Testis (tissue), 2 donors: ENCODE measurements at regions not wholly inside any gene's neighbourhood (a gene's known extent, or its start where the extent isn't known, plus 50 kb on each side); places are given as distances from the start of the nearest gene placed in this dataset.

ENCODE experiments used
- DNase-seq: peaks from one replicate; pipeline ENCODE4 v3.0.0-alpha.2; 2019
- H3K27ac ChIP-seq, 2 donors: fragments of 200-600 bp; sonication (generic); one replicate each; pipeline ENCODE4 v1.5.1; 2019
- H3K27me3 ChIP-seq: fragments of 200-600 bp; sonication (generic); one replicate; pipeline ENCODE4 v1.5.1; 2019
- H3K36me3 ChIP-seq: fragments of 200-600 bp; sonication (generic); one replicate; pipeline ENCODE4 v1.5.1; 2017; ENCODE audit warnings: low read depth; ENCODE audit errors: missing control alignments
- H3K4me1 ChIP-seq: fragments of 200-600 bp; sonication (generic); one replicate; pipeline ENCODE4 v1.5.1; 2019
- H3K4me3 ChIP-seq, 2 donors: fragments of 200-600 bp; sonication (generic); one replicate each; pipeline ENCODE4 v1.5.1; 2017 to 2019
- H3K9me3 ChIP-seq: fragments of 200-600 bp; sonication (generic); one replicate; pipeline ENCODE4 v1.5.1; 2017
- POLR2A ChIP-seq: fragments of 450-650 bp; IDR thresholded peaks from one replicate; pipeline ENCODE4 v1.6.1; 2017; ENCODE audit warnings: antibody characterized with exemption, mild to moderate bottlenecking, moderate library complexity
- WGBS, 2 donors: methylation state at CpG; one replicate each; pipeline ENCODE4 v1.1.5; 2018; 5-methylcytosine and 5-hydroxymethylcytosine counted together
- intact Hi-C: fragments of 100-400 bp; cut with DNase I; formaldehyde crosslinking; loops from one replicate; pipeline ENCODE4 v1.15.1; 2023; ENCODE audit warnings: low total_unique reads
- TF ChIP-seq, protein P1 (sequence below), 3 experiments: fragments of 450-650 bp in 2 of 3; fragments of 200-600 bp in 1 of 3; sonication (generic) in 1 of 3; IDR thresholded peaks; one replicate each; pipeline ENCODE4 v1.5.1; 2016 to 2019; ENCODE audit warnings: antibody characterized with exemption in 3 of 3, mild to moderate bottlenecking in 2 of 3, moderate library complexity in 1 of 3

DNA sequence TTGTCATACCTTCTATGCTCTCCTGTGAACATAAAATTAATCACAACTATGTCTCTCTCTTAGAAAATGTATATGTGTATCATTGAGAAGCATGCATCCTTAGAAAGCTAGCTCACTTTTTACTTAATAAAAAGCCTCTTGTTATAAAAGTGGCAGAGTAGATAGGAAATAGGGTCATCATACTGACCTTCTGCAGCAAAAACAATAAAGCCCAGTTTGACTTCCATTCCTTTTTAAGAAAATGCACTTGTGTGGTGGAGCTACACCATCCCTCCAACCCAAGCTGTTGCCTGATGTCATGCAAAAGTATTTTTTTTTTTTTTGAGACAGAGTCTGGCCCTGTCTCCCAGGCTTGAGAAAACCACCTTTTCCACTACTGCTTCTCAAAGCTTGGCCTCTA, 393.3 kb downstream of the LIG4 start:
- Histone ChIP-seq H3K27me3 (no peaks in the 10 kb centered on the region), H3K4me1 (no peaks in the 10 kb centered on the region), H3K4me3 (no peak overlapping the region), H3K36me3 (no peaks in the 10 kb centered on the region), H3K27ac (no peak overlapping the region), H3K9me3 (no peaks in the 10 kb centered on the region)
- no peak for TF ChIP-seq POLR2A
- TF ChIP-seq, protein P1, sequence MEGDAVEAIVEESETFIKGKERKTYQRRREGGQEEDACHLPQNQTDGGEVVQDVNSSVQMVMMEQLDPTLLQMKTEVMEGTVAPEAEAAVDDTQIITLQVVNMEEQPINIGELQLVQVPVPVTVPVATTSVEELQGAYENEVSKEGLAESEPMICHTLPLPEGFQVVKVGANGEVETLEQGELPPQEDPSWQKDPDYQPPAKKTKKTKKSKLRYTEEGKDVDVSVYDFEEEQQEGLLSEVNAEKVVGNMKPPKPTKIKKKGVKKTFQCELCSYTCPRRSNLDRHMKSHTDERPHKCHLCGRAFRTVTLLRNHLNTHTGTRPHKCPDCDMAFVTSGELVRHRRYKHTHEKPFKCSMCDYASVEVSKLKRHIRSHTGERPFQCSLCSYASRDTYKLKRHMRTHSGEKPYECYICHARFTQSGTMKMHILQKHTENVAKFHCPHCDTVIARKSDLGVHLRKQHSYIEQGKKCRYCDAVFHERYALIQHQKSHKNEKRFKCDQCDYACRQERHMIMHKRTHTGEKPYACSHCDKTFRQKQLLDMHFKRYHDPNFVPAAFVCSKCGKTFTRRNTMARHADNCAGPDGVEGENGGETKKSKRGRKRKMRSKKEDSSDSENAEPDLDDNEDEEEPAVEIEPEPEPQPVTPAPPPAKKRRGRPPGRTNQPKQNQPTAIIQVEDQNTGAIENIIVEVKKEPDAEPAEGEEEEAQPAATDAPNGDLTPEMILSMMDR (IDR thresholded peaks at IDR 0.05) = no peak
- intact Hi-C loops = no loop called here
- no peak for DNase-seq

DNA sequence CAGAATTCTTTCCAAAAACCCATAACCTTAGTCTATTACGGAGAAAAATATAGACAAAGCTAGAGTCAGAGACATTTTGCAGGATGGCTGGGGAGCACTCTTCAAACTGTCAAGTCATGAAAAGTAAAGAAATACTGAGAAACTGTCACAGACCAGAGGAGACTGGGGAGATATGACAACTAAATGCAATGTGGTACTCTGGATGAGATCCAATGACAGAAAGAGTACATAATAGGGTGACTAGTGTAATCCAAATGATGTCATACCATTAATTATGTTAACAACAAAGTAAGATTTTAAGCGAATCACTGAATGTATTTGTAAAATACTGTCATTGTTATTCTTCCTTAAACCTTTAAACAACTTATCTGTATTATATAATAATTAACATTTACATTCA, 393.8 kb downstream of the LIG4 start:
- H3K27ac ChIP-seq = no peak overlapping the region
- no peaks in the 10 kb centered on the region for H3K27me3 ChIP-seq
- TF ChIP-seq, protein P1 (IDR thresholded peaks at IDR 0.05) = no peak
- TF ChIP-seq POLR2A = no peak
- DNase-seq = no peak
- H3K36me3 ChIP-seq = no peaks in the 10 kb centered on the region
- intact Hi-C loops = no loop called here
- H3K4me3 ChIP-seq = no peak overlapping the region
- no peaks in the 10 kb centered on the region for H3K4me1 ChIP-seq
- 87 to 94% methylated on average over 2 of the region's 2 CpGs for WGBS, 2 donors
- no peaks in the 10 kb centered on the region for H3K9me3 ChIP-seq

DNA sequence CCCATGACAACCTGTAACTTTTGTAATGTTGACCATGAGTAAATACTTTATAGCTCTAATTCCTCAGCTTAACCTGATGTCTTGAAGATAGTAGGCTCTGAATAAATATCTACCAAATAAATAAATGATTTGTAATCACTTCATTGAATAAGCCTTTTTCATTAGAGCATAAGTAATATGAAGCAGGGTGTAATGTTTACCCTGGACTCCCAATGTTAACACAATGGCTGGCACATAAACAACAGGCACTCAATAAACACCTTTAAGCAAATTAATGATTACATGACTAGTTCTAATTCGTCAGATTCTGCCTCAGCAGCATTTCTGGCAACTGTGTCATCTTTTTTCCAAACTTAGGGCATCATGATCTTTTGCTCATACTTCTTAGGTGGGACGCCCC, 396.3 kb downstream of the LIG4 start:
- DNase-seq = no peak
- Histone ChIP-seq H3K27ac (no peak overlapping the region), H3K4me3 (no peak overlapping the region), H3K36me3 (no peaks in the 10 kb centered on the region), H3K27me3 (no peaks in the 10 kb centered on the region), H3K9me3 (no peaks in the 10 kb centered on the region), H3K4me1 (no peaks in the 10 kb centered on the region)
- intact Hi-C loops = no loop called here
- TF ChIP-seq, protein P1 (IDR thresholded peaks at IDR 0.05) = no peak
- no peak for TF ChIP-seq POLR2A
- 84 to 98% methylated on average over 2 of the region's 2 CpGs for WGBS, 2 donors

DNA sequence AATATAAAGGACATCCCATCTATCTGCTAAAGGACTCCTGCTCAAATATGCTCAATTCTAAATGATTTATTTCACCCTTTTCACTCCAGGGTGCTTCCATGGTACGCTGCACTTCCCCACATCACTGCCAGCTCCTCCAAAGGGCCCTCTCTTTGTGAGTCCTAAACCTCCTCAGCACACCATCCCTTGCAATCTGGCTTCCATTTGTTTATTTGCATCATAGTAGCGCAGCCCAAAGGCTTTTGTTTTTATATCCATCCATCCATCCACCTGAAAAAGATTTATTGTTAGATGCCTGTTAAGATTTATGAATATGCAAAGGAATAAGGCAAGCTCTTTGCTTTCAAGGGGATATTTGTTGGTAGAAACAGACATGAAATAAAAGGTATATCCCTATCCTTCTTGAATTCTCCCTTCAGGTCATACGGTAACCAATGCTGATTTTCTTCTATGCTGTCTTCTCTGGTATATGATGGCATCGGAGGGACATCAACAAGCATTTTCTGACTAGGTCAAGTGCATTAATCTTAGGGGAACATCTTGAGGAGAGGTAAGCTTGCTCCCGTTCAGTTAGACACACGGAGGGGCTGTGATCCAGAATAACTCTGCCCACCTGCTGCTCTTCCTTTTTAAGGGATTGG, 397.6 kb downstream of the LIG4 start:
- Histone ChIP-seq H3K4me1 (no peaks in the 10 kb centered on the region), H3K36me3 (no peaks in the 10 kb centered on the region), H3K9me3 (no peaks in the 10 kb centered on the region), H3K27me3 (no peaks in the 10 kb centered on the region), H3K27ac (no peak overlapping the region), H3K4me3 (no peak overlapping the region)
- 65 to 71% methylated on average over 6 of the region's 6 CpGs for WGBS, 2 donors
- no peak for DNase-seq
- intact Hi-C loops = no loop called here
- TF ChIP-seq, protein P1 (IDR thresholded peaks at IDR 0.05) = no peak
- no peak for TF ChIP-seq POLR2A

DNA sequence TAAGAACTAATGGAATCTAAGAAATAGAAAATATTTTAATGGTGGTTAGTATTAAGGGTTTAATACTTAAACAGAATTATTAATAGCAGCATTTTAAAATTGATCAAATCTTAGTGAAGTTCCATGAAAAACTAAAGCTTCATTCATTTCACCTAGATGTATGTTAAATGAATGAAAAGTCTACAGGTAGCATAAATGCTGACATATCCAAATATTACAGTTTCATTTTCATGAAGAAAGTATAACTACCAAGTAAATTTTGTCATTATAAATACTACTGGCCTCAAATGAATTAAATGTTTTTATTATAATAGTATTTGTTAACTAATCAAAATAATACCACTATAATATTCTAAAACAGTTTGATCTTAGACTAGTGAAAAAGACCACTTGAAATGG, 403.3 kb downstream of the LIG4 start:
- no peak for TF ChIP-seq POLR2A
- TF ChIP-seq, protein P1 (IDR thresholded peaks at IDR 0.05) = no peak
- H3K27ac ChIP-seq = no peak overlapping the region
- no peaks in the 10 kb centered on the region for H3K9me3 ChIP-seq
- intact Hi-C loops = no loop called here
- H3K36me3 ChIP-seq = no peaks in the 10 kb centered on the region
- DNase-seq = no peak
- no peak overlapping the region for H3K4me3 ChIP-seq
- H3K27me3 ChIP-seq = no peaks in the 10 kb centered on the region
- H3K4me1 ChIP-seq = no peaks in the 10 kb centered on the region
